ENCODE measurements at regions not wholly inside any gene's neighbourhood (a gene's known extent, or its start where the extent isn't known, plus 50 kb on each side); places are given as distances from the start of the nearest gene placed in this dataset.

DNA sequence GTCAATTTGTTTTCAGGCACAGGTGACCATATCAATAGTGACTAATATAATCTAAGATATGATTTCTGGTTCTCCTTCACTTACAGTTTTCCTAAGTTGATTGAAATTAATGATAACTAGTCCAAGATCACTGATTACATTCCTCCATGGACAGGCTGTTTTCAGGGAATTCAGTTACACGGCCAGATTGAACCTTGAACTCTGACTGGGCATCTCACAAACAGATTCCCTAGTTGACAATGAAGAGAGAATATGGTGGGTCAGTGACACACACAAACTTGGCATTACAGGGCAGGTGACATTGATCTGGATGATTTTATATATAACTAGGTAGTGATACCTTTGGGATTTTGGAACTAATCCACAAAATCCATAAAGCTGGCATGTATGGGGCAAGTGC lies 110.2 kb upstream of the EGR2 start:
- no peak for DNase-seq

GRCh38 chr10:62924344-62924748 lies 108.2 kb upstream of the EGR2 start:
- DNase-seq, result no peak

DNA sequence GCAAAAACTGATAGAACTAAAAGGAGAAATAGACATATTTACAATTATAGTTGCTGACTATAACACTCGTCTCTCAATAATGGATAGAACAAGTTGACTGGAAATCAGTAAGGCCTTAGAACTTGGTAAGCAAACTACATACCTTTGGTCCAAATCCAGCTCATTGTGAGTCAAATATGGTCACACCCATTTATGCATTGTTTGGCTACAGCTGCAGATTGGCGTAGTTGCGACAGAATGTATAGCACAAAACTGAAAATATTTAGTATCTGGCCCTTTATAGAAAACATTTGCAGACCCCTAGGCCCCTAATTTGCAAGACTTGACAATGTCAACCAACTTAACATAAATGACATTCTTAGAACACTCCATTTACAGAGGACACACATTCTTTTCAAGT lies 103.6 kb upstream of the EGR2 start:
- DNase-seq, result no peak

DNA sequence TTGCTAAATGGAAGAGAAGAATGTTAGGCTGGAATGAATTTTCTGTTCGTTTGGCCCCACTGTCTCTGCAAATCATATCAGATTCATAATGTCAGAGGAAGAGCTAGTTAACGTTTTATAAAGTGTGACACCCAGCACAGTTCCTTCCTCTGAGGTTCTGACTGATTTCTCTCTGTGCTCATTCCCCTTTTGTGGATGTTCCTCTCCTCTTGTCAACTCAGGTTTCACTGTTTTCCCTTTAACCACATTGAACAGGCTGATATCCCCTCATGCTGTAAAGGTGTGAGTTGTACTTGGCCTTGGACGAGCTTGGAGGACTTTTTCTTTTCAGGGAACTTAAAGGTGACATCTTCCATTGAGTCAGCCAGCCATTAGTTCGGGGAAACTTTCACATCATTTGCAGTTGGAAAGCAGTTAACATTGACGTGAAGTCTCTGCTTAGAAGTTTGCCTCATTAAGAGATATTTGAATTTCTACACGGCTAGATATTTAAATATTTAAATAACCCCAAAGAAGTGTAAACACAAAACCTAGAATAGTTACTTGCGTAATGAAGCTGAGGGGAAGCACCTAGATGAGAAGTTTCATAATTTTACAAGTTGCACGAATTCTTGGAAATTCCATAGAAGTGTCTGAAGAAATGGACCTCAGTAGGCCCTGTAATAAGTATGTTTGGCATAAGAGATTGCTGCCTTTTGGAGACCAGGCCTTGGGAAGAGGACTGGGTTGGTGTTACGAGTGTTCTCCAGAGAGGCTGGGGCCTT lies 101.5 kb upstream of the EGR2 start:
- no peak for DNase-seq

- DNase-seq, result peak; percentile 5
Measured at GRCh38 chr10:62916141-62916603, 100.0 kb upstream of the EGR2 start.

GRCh38 chr10:62915158-62915557 lies 99.0 kb upstream of the EGR2 start:
- peak; percentile 75 for DNase-seq

DNA sequence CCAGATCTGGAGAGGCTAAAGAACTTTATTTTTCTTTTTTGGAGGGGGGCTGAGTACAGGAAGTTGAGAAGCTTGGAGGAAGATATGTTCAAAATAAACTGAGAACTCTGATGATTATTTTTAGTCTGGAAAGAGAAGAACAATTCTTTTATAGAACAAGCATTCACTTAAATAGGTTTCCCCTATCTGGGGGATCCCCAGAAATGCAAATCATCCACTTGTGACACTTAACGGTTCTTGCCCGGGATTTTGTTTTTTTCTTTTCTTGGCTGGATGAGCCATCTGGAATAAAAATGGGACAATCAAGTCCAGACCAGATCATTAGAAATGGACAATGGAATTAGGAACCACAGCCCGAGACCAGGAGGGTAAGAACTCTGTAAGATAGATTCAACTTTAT lies 95.9 kb upstream of the EGR2 start:
- DNase-seq, result no peak

GRCh38 chr10:62911210-62911963 lies 95.2 kb upstream of the EGR2 start:
- peak; percentile 24 for DNase-seq

- no peak for DNase-seq
Measured at GRCh38 chr10:62907470-62908212, 91.5 kb upstream of the EGR2 start.

DNA sequence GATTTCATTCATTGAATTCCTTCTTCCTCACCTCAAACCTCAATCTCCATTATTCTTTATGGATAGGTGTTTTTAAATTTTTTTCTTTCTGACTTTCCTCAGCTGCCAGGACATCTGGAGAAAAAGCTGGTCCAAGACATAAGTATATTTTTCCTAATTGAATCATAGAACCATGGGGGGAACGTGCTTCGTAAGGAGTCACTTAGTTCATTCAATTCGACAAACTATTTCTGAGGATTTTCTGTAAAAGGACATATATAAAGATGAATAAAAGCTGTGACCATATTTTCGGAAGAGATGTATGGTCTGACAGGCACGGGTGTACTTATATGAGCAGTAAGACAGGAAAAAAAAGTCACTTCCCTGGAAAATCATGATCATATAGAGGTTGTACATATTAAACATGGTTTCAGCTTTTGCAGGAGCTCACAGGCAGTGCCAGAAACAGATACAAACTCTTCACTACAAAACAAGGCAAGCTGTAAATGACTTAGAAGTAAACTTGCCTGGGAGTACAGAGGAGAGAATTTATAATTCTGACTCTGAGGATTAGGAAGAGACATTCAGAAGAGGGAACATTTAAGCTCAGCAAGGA lies 88.2 kb upstream of the EGR2 start:
- peak; percentile 62 for DNase-seq

- DNase-seq, result no peak
Measured at GRCh38 chr10:62903828-62904227, 87.7 kb upstream of the EGR2 start.

- DNase-seq, result no peak
Measured at GRCh38 chr10:62900829-62901571, 84.8 kb upstream of the EGR2 start.

DNA sequence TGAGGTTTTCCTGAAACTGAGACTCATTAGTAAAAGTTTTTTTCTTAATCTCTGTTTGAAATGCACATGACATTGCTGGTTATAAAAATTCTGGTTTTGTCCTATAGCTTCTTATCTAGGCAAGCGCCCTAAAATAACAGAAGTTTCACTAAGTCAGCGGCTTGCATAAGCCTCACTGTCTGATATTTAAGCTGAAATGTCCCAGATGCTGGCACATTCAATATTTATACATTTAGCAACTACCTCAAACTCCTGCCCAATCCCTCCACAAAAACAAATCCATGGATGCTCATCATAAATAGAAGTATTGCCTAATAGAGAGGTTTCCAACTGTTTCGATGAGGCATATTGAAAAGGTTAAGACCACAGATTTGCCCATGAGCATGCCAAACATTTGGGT lies 83.1 kb upstream of the EGR2 start:
- peak; percentile 2 for DNase-seq

GRCh38 chr10:62895063-62895462 lies 78.9 kb upstream of the EGR2 start:
- DNase-seq, result no peak

DNA sequence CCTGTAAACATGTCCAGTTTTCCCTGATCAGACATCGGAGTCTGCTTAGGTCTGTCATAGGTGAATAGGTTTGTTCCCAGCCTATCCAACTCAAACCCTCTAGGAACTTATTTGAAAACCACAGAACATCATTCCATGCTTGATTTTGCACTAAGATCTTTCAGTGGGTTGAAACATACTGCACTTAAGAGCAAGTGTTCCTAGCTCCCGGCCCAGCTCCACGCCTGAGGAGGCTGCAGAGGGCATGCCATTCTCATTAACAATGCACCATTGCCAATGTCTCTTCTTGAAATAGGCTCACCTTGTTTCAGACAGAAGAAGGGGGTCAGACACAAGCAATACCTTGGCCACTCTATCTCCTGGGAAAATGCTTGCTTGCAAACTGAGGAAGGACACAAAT lies 78.0 kb upstream of the EGR2 start:
- no peak for DNase-seq

GRCh38 chr10:62893036-62893435 lies 76.9 kb upstream of the EGR2 start:
- no peak for DNase-seq

- no peak for DNase-seq
Measured at GRCh38 chr10:62890395-62890794, 74.2 kb upstream of the EGR2 start.

- DNase-seq, result no peak
Measured at GRCh38 chr10:62887642-62888041, 71.5 kb upstream of the EGR2 start.

- no peak for DNase-seq
Measured at GRCh38 chr10:62885684-62886461, 69.7 kb upstream of the EGR2 start.

GRCh38 chr10:62880162-62880561 lies 64.0 kb upstream of the EGR2 start:
- no peak for DNase-seq

GRCh38 chr10:62873866-62874265 lies 57.7 kb upstream of the EGR2 start:
- no peak for DNase-seq
